ENCODE measurements at regions not wholly inside any gene's neighbourhood (a gene's known extent, or its start where the extent isn't known, plus 50 kb on each side); places are given as distances from the start of the nearest gene placed in this dataset.
"Not testable (repeated sequence)": the region's sequence is repeated elsewhere in the genome, so short reads cannot be mapped to it uniquely, and the experiment has no call there.

DNA sequence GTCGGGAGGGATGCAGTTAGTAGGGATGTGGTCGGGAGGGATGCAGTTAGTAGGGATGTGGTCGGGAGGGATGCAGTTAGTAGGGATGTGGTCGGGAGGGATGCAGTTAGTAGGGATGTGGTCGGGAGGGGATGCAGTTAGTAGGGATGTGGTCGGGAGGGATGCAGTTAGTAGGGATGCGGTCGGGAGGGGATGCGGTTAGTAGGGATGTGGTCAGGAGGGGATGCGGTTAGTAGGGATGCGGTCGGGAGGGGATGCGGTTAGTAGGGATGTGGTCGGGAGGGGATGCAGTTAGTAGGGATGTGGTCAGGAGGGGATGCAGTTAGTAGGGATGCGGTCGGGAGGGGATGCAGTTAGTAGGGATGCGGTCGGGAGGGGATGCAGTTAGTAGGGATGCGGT lies 96.2 kb downstream of the BDH1 start:
- not testable (repeated sequence) for H3K27ac ChIP-seq; DNase-seq (ENCODE audit: low spot score); H3K9me2 ChIP-seq (replicated peaks; ENCODE audit: insufficient read depth); H3K4me2 ChIP-seq; H4K20me1 ChIP-seq (ENCODE audit: insufficient read depth, poor library complexity, severe bottlenecking); H3K4me3 ChIP-seq; H3K36me3 ChIP-seq (replicated peaks; ENCODE audit: insufficient read depth, low read depth); H3K9me3 ChIP-seq (ENCODE audit: low read depth); H3K27me3 ChIP-seq; H2AFZ ChIP-seq; H3K79me2 ChIP-seq
- 56% methylated on average over 12 of the region's 19 CpGs for WGBS (ENCODE audit: low lambda C conversion rate, missing lambda C conversion rate)
- peaks cover 13% of the 10 kb centered on the region for H3K4me1 ChIP-seq (ENCODE audit: insufficient read depth)

DNA sequence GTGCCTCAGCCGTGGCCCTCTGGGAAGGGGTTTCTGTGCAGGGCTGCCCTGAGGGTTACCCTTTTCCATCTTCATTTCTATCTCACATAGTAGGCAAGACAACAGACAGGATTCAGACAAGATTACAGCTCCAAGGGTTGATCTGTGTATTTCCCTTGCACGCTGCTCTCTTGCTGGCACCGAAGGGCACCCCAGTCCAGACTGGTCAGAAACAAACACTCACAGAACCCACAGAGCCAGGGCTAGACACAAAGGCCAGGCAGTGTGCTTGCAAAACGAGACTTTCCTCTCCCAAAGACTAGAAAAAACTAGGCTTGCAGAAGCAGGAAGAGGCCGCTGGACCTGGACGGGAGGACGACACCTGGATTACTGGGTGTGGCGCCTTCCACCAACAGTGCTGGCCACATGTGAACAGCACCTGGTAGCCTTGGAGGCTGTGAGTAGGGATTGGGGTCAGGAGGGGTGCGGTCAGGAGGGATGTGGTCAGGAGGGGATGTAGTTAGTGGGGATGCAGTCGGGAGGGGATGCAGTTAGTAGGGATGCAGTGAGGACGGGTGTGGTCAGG lies 96.8 kb downstream of the BDH1 start:
- Histone ChIP-seq H3K4me1 (ENCODE audit: insufficient read depth) (peaks cover 13% of the 10 kb centered on the region), H3K27me3 (peaks cover 6% of the 10 kb centered on the region), H3K4me3 (no peak overlapping the region), H3K36me3 (replicated peaks; ENCODE audit: insufficient read depth, low read depth) (no peaks in the 10 kb centered on the region), H3K9me3 (ENCODE audit: low read depth) (no peaks in the 10 kb centered on the region), H2AFZ (no peak overlapping the region), H3K27ac (no peak overlapping the region), H3K79me2 (no peaks in the 10 kb centered on the region), H3K4me2 (no peak overlapping the region), H3K9me2 (replicated peaks; ENCODE audit: insufficient read depth) (no peaks in the 10 kb centered on the region), H4K20me1 (ENCODE audit: insufficient read depth, poor library complexity, severe bottlenecking) (no peaks in the 10 kb centered on the region)
- TF ChIP-seq EZH2 (IDR thresholded peaks at IDR 0.05; ENCODE audit: borderline replicate concordance), result no peak
- no peak for DNase-seq (ENCODE audit: low spot score)
- 89% methylated on average over 9 of the region's 11 CpGs for WGBS (ENCODE audit: low lambda C conversion rate, missing lambda C conversion rate)

DNA sequence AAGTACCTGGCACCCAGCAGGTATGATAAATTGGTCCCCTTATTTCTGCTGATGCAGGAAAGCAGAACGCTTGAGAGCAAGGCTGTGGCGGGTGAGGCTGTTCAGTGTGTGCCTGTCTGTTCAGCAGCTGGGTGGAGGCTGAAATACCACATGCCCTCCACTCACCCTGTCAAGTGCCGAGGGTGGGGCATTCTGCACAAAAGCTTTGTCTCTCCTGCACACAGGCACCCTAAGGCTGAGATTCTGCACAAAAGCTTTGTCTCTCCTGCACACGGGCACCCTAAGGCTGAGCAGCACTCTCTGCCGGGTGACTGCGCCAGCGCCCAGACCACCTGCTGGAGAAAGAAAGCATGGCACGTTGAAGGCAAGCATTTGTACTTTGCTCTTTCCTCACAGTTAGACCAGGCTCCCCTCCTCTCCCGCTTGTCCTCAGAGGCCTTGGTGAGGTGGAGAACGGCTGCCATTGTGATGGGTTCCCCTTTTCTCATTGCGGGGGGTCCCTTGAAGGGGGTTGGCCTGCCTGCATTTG lies 97.5 kb downstream of the BDH1 start:
- Histone ChIP-seq H3K4me1 (ENCODE audit: insufficient read depth) (peaks cover 13% of the 10 kb centered on the region), H2AFZ (no peak overlapping the region), H3K79me2 (no peaks in the 10 kb centered on the region)

DNA sequence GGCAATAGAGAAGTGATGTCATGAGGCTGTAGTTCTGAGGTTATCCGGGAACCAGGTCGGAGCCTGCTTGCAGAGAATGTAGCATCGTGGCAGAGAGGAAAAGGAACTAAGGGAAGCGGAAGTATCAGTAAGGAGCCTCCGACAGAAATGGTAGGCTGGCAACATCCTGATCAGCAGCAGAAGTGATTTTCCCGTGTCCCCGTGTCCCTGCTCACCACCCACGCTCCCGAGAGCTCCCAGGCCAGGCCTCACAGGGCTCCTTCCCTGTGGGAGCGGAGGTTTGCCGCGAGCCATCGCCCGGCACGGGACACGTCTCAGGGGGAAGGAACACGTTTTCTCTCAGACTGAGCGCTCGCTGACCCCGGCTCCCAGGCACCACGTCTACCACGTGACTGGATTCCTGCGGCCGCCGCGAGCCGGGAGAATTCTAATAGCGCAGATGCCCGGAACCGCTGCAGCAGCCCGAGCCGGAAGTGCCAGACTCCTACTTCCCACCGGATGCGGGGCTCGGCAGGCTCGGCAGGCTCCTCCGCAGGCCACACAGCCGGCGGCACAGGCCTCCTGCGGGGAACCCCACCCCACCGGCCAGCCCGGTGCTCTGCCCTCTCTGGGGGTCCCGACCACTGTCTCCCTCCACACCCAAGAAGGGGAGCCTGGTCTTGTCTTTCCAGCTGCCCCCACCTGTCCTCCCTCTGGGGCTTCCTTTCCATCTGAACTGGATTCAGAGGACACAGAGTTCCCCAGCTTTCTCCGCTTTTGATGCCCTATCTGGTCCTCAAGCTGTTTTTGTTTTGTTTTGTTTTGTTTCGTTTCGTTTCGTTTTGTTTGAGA lies 99.3 kb downstream of the BDH1 start:
- WGBS (ENCODE audit: low lambda C conversion rate, missing lambda C conversion rate), result 11% methylated on average over 46 of the region's 47 CpGs
- Histone ChIP-seq H3K36me3 (replicated peaks; ENCODE audit: insufficient read depth, low read depth) (no peaks in the 10 kb centered on the region), H3K9me2 (replicated peaks; ENCODE audit: insufficient read depth) (no peaks in the 10 kb centered on the region), H3K4me1 (ENCODE audit: insufficient read depth) (peaks cover 13% of the 10 kb centered on the region), H3K27me3 (peaks cover 6% of the 10 kb centered on the region), H4K20me1 (ENCODE audit: insufficient read depth, poor library complexity, severe bottlenecking) (no peaks in the 10 kb centered on the region), H3K79me2 (no peaks in the 10 kb centered on the region), H2AFZ (peak overlapping the region; percentile 96), H3K4me2 (peak overlapping the region; percentile 86), H3K27ac (peak overlapping the region; percentile 95), H3K9me3 (ENCODE audit: low read depth) (no peaks in the 10 kb centered on the region), H3K4me3 (peak overlapping the region; percentile 22)
- no peak for TF ChIP-seq EZH2 (IDR thresholded peaks at IDR 0.05; ENCODE audit: borderline replicate concordance)
- peak; percentile 92 for DNase-seq (ENCODE audit: low spot score)

More for the DNA sequence above, 97.5 kb downstream of the BDH1 start:
- Histone ChIP-seq H3K27ac (no peak overlapping the region), H4K20me1 (ENCODE audit: insufficient read depth, poor library complexity, severe bottlenecking) (no peaks in the 10 kb centered on the region), H3K27me3 (peaks cover 6% of the 10 kb centered on the region), H3K9me3 (ENCODE audit: low read depth) (no peaks in the 10 kb centered on the region), H3K36me3 (replicated peaks; ENCODE audit: insufficient read depth, low read depth) (no peaks in the 10 kb centered on the region), H3K9me2 (replicated peaks; ENCODE audit: insufficient read depth) (no peaks in the 10 kb centered on the region), H3K4me2 (no peak overlapping the region), H3K4me3 (no peak overlapping the region)
- DNase-seq (ENCODE audit: low spot score), result peak; percentile 27
- 64% methylated on average over 11 of the region's 11 CpGs for WGBS (ENCODE audit: low lambda C conversion rate, missing lambda C conversion rate)
- TF ChIP-seq, protein P1, sequence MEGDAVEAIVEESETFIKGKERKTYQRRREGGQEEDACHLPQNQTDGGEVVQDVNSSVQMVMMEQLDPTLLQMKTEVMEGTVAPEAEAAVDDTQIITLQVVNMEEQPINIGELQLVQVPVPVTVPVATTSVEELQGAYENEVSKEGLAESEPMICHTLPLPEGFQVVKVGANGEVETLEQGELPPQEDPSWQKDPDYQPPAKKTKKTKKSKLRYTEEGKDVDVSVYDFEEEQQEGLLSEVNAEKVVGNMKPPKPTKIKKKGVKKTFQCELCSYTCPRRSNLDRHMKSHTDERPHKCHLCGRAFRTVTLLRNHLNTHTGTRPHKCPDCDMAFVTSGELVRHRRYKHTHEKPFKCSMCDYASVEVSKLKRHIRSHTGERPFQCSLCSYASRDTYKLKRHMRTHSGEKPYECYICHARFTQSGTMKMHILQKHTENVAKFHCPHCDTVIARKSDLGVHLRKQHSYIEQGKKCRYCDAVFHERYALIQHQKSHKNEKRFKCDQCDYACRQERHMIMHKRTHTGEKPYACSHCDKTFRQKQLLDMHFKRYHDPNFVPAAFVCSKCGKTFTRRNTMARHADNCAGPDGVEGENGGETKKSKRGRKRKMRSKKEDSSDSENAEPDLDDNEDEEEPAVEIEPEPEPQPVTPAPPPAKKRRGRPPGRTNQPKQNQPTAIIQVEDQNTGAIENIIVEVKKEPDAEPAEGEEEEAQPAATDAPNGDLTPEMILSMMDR (IDR thresholded peaks at IDR 0.05; ENCODE audit: poor library complexity), result peak; percentile 17
- TF ChIP-seq EZH2 (IDR thresholded peaks at IDR 0.05; ENCODE audit: borderline replicate concordance) (no peak), EZH2phosphoT487 (IDR thresholded peaks at IDR 0.05; ENCODE audit: low read depth, severe bottlenecking, unreplicated experiment) (no peak)

DNA sequence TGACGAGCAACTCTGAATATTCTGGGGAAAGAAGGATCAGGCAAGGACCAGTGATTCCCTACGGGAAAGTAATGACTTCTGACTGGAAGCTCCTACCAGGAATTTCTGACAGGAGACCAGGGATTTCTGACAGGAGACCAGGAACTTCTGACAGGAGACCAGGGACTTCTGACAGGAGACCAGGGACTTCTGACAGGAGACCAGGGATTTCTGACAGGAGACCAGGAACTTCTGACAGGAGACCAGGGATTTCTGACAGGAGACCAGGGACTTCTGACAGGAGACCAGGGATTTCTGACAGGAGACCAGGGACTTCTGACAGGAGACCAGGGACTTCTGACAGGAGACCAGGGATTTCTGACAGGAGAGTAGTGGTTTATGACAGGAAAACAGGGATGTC lies 100.9 kb downstream of the BDH1 start:
- 84% methylated on average over 2 of the region's 2 CpGs for WGBS (ENCODE audit: low lambda C conversion rate, missing lambda C conversion rate)
- not testable (repeated sequence) for H3K27me3 ChIP-seq; H3K27ac ChIP-seq; DNase-seq (ENCODE audit: low spot score); H3K4me3 ChIP-seq; H3K4me2 ChIP-seq; H4K20me1 ChIP-seq (ENCODE audit: insufficient read depth, poor library complexity, severe bottlenecking); H2AFZ ChIP-seq; H3K36me3 ChIP-seq (replicated peaks; ENCODE audit: insufficient read depth, low read depth); H3K79me2 ChIP-seq; H3K9me2 ChIP-seq (replicated peaks; ENCODE audit: insufficient read depth); H3K9me3 ChIP-seq (ENCODE audit: low read depth)
- H3K4me1 ChIP-seq (ENCODE audit: insufficient read depth), result peaks cover 13% of the 10 kb centered on the region

Measured in hepatocyte (in vitro differentiated cells).